ENCODE measurements at regions not wholly inside any gene's neighbourhood (a gene's known extent, or its start where the extent isn't known, plus 50 kb on each side); places are given as distances from the start of the nearest gene placed in this dataset.

DNA sequence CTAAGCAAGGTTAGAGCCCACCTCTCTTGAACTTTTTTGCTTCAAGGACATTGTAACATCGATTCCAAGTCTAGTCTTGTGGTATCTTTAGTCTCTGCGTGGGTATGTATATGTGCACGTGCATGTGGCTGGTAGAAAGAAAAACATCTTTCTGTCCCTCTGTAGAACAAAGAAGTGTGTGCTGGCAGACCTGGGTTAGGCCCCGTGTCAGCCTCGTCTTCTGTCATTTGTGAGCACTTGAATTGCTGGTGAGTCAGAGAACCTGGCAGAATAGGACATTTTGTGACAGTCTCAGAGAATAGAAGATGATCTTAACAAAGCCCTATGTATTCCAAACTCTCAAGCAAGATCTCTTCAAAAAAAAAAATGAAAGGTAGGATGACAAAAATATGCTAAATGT, 102.2 kb upstream of the ATP10A start:
- ChIA-PET POLR2A (no interaction called here), CTCF (no interaction called here)
- ATAC-seq (no peak), DNase-seq (no peak)
- no peaks in the 10 kb centered on the region for H3K9me3 Mint-ChIP-seq
- intact Hi-C loops (cut with micrococcal nuclease), result no loop called here
- peaks cover 7% of the 10 kb centered on the region for H3K27me3 Mint-ChIP-seq
- TF ChIP-seq CTCF (IDR thresholded peaks at IDR 0.05), result no peak
- H3K36me3 Mint-ChIP-seq (ENCODE audit: low read depth), result no peaks in the 10 kb centered on the region
- no peak overlapping the region for H3K27ac Mint-ChIP-seq
- no peak overlapping the region for H3K4me3 Mint-ChIP-seq
- no peaks in the 10 kb centered on the region for H3K4me1 Mint-ChIP-seq (ENCODE audit: low read depth)

DNA sequence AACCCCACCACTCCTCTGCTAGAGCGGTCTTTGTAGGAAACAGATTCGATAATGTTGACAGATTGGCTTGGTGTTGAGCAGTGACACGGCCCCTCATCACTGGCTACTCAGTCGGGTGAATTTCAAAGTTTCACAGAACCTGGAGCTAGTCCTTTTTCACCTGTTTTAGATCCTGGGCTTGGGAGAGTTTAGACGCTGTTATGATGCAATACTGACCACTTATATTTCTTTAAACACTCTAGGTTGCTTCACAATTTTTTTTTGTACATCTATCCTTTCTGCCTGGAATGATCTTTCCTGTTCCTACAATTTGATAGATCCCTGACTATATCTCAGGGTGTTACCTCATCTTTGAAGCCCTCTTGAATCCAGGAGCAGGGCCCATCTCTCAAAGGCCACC, 97.1 kb upstream of the ATP10A start:
- TF ChIP-seq CTCF (IDR thresholded peaks at IDR 0.05), result no peak
- peaks cover 2% of the 10 kb centered on the region for H3K27me3 Mint-ChIP-seq
- ChIA-PET CTCF (interaction anchor here (0.6 kb wide), 1 partner anchor 905 kb away, joined by 3 read pairs; no protein-coding TSS in a partner anchor), POLR2A (no interaction called here)
- no peak overlapping the region for H3K27ac Mint-ChIP-seq
- no peak overlapping the region for H3K4me3 Mint-ChIP-seq
- intact Hi-C loops (cut with micrococcal nuclease), result no loop called here
- DNase-seq (no peak), ATAC-seq (no peak)
- H3K36me3 Mint-ChIP-seq (ENCODE audit: low read depth), result no peaks in the 10 kb centered on the region
- H3K9me3 Mint-ChIP-seq, result no peaks in the 10 kb centered on the region
- no peaks in the 10 kb centered on the region for H3K4me1 Mint-ChIP-seq (ENCODE audit: low read depth)

DNA sequence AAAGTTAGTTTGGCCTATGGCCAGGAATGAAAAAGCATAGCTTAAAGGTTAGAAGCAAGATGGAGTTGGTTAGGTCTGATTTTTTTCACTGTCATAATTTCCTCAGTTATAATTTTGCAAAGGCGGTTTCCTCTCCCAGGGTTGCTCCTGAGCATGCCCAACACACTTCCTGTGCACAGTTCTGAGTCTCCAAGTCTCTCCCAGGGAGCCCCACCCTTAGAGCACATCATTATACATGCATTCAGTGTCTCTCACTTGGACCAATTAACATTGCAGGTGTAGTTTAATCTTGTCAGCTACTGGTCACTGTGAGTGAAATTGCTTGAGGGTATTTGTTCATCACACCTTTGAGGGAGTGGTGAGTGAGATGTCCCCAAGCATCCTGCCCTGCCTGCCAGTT, 96.0 kb upstream of the ATP10A start:
- no peaks in the 10 kb centered on the region for H3K36me3 Mint-ChIP-seq (ENCODE audit: low read depth)
- H3K4me3 Mint-ChIP-seq, result no peak overlapping the region
- no peaks in the 10 kb centered on the region for H3K4me1 Mint-ChIP-seq (ENCODE audit: low read depth)
- no peak for ATAC-seq
- CTCF ChIA-PET, result no interaction called here
- DNase-seq, result no peak
- no peaks in the 10 kb centered on the region for H3K9me3 Mint-ChIP-seq
- POLR2A ChIA-PET, result no interaction called here
- TF ChIP-seq CTCF (IDR thresholded peaks at IDR 0.05), result no peak
- intact Hi-C loops (cut with micrococcal nuclease), result no loop called here
- H3K27ac Mint-ChIP-seq, result no peak overlapping the region
- peaks cover 2% of the 10 kb centered on the region for H3K27me3 Mint-ChIP-seq

DNA sequence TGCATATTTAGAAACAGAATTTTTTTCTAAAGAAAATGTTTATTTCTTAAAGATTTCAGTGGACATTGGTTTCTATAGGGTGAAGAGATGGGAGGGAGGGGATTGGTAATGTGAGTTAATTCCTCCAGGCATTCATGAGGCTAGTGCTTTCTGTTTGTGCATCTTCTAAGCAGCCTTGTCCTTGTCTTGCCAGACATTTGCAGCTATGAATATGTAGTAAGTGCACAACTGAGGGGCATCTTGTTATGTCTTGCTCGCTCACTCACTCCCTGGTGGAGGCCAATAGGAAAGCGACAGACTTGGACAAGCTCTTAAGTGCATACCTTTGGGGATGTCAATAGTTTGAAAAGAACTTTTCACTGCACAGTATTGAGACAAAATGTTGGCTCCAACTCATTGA, 92.5 kb upstream of the ATP10A start:
- peaks cover 2% of the 10 kb centered on the region for H3K27me3 Mint-ChIP-seq
- H3K36me3 Mint-ChIP-seq (ENCODE audit: low read depth), result no peaks in the 10 kb centered on the region
- no peak overlapping the region for H3K4me3 Mint-ChIP-seq
- no peak overlapping the region for H3K27ac Mint-ChIP-seq
- ATAC-seq (no peak), DNase-seq (no peak)
- no peak for TF ChIP-seq CTCF (IDR thresholded peaks at IDR 0.05)
- no peaks in the 10 kb centered on the region for H3K4me1 Mint-ChIP-seq (ENCODE audit: low read depth)
- ChIA-PET POLR2A (no interaction called here), CTCF (no interaction called here)
- intact Hi-C loops (cut with micrococcal nuclease), result no loop called here
- peaks cover 12% of the 10 kb centered on the region for H3K9me3 Mint-ChIP-seq

DNA sequence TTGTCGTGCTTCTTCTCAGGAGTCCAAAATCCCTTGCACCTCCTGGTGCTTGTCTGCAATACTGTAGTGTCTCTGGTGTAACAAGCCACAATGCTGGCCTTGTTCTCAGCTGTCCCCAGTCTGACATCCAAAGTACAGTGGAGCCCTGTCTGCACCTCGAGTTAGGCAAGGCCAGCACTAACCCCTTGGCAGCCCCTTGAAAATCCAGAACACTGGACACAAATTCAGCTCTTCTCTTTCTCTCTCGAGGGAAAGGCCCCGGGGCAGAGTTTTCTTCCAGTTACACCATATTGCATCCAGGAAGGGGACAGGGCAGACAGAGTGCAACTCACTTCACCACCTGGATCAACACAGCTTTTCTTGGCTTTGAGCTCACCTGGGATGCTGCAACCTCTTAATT, 91.3 kb upstream of the ATP10A start:
- Mint-ChIP-seq H3K9me3 (peaks cover 12% of the 10 kb centered on the region), H3K27ac (no peak overlapping the region), H3K4me3 (no peak overlapping the region), H3K27me3 (no peaks in the 10 kb centered on the region), H3K36me3 (ENCODE audit: low read depth) (no peaks in the 10 kb centered on the region), H3K4me1 (ENCODE audit: low read depth) (no peaks in the 10 kb centered on the region)
- ChIA-PET POLR2A (no interaction called here), CTCF (no interaction called here)
- DNase-seq, result no peak
- intact Hi-C loops (cut with micrococcal nuclease), result no loop called here
- no peak for TF ChIP-seq CTCF (IDR thresholded peaks at IDR 0.05)
- ATAC-seq, result no peak
